ENCODE measurements at regions not wholly inside any gene's neighbourhood (a gene's known extent, or its start where the extent isn't known, plus 50 kb on each side); places are given as distances from the start of the nearest gene placed in this dataset.

GRCh38 chr7:85829817-85830432 is 643.1 kb upstream of the SEMA3D start:
- TF ChIP-seq CTCF (IDR thresholded peaks at IDR 0.05): peak in 3 of 7 experiments; percentile 17 to 30 (median 23)
- TF ChIP-seq POLR2AphosphoS5 (IDR thresholded peaks at IDR 0.05): no peak
